DOHH2 (cell line): ENCODE measurements at regions not wholly inside any gene's neighbourhood (a gene's known extent, or its start where the extent isn't known, plus 50 kb on each side); places are given as distances from the start of the nearest gene placed in this dataset.

Experiments used
- EZH2phosphoT487 ChIP-seq: fragments of 200-600 bp; sonication (generic); IDR thresholded peaks from 2 replicates; pipeline ENCODE4 v1.6.1; 2017; ENCODE audit warnings: borderline replicate concordance, mild to moderate bottlenecking, antibody characterized with exemption, low read length, moderate library complexity, mixed read lengths
- TF ChIP-seq, protein P1 (sequence below): fragments of 200-600 bp; sonication (generic); IDR thresholded peaks from one replicate; pipeline ENCODE4 v1.5.1; 2014; ENCODE audit warnings: antibody characterized with exemption, mild to moderate bottlenecking, low read depth, low read length; ENCODE audit not compliant: poor library complexity, severe bottlenecking

DNA sequence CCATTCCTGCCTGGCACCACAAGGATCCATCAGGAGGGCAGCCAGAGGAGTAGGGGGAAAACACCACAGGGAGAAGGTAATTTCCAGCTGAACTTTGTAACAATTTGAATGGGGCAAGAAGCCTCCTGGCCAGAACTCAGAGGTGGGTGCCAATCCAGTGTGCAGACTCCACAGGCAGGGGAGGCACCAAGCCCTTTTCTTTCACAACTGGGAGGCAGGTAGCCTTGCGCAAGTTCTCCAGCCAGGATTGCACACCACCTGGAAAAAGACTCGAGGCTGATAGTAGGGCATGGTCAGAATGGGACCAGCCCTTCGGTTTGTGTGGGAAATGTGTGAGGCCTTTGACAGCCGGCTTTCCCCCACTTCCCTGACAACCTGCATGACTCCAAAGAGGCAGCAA, 161.9 kb upstream of the ARHGAP42 start:
- TF ChIP-seq, protein P1, sequence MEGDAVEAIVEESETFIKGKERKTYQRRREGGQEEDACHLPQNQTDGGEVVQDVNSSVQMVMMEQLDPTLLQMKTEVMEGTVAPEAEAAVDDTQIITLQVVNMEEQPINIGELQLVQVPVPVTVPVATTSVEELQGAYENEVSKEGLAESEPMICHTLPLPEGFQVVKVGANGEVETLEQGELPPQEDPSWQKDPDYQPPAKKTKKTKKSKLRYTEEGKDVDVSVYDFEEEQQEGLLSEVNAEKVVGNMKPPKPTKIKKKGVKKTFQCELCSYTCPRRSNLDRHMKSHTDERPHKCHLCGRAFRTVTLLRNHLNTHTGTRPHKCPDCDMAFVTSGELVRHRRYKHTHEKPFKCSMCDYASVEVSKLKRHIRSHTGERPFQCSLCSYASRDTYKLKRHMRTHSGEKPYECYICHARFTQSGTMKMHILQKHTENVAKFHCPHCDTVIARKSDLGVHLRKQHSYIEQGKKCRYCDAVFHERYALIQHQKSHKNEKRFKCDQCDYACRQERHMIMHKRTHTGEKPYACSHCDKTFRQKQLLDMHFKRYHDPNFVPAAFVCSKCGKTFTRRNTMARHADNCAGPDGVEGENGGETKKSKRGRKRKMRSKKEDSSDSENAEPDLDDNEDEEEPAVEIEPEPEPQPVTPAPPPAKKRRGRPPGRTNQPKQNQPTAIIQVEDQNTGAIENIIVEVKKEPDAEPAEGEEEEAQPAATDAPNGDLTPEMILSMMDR: no peak
- no peak for TF ChIP-seq EZH2phosphoT487
